H1 (cell line): ENCODE measurements at regions not wholly inside any gene's neighbourhood (a gene's known extent, or its start where the extent isn't known, plus 50 kb on each side); places are given as distances from the start of the nearest gene placed in this dataset.

ENCODE experiments used
- CTCF ChIA-PET: fragments of 300-600 bp; sonication (Branson Sonifier 250); formaldehyde crosslinking; loops from one replicate; lab custom pipeline; 2021; ENCODE audit not compliant: partially characterized antibody; lab: Charles Lee
- POLR2A ChIA-PET: fragments of 300-600 bp; sonication (Branson Sonifier 250); formaldehyde crosslinking; loops from one replicate; lab custom pipeline; 2021; ENCODE audit warnings: inconsistent platforms; ENCODE audit not compliant: partially characterized antibody; lab: Charles Lee
- DNase-seq, 2 experiments: peaks; one replicate each; pipeline versions ENCODE4 v3.0.0 to v3.0.0-alpha.2; 2010 to 2022; ENCODE audit warnings: low spot score in 2 of 2, low read depth in 1 of 2, mixed read lengths in 1 of 2
- FAIRE-seq: peaks from 2 replicates; lab custom pipeline; 2011; peaks lifted over from hg19 to GRCh38; lab: Jason Lieb, UNC
- H2AFZ ChIP-seq: 2 replicates; pipeline ENCODE4 v1.8.1; 2012; ENCODE audit warnings: low read length, inconsistent platforms
- H2AK5ac ChIP-seq: 2 replicates; pipeline ENCODE4 v1.6.1; 2013; ENCODE audit warnings: low read depth, low read length
- H2BK120ac ChIP-seq: replicated peaks from 2 replicates; pipeline ENCODE3; 2013; ENCODE audit warnings: low read depth, low read length, inconsistent platforms
- H2BK12ac ChIP-seq: 2 replicates; pipeline ENCODE4 v1.6.1; 2013; ENCODE audit warnings: low read depth, low read length
- H2BK15ac ChIP-seq: 2 replicates; pipeline ENCODE4 v1.6.1; 2013; ENCODE audit warnings: low read length
- H2BK20ac ChIP-seq: 2 replicates; pipeline ENCODE4 v1.6.1; 2013; ENCODE audit warnings: low read length
- H2BK5ac ChIP-seq: 2 replicates; pipeline ENCODE4 v1.6.1; 2013; ENCODE audit warnings: low read depth, low read length
- H3K14ac ChIP-seq: 2 replicates; pipeline ENCODE4 v1.6.1; 2013; ENCODE audit warnings: inconsistent platforms; ENCODE audit not compliant: insufficient read length
- H3K18ac ChIP-seq: 2 replicates; pipeline ENCODE4 v1.6.1; 2013; ENCODE audit warnings: low read length; ENCODE audit errors: extremely low read depth
- H3K23ac ChIP-seq: 2 replicates; pipeline ENCODE4 v1.6.1; 2013; ENCODE audit warnings: inconsistent platforms; ENCODE audit not compliant: insufficient read length
- H3K23me2 ChIP-seq: 2 replicates; pipeline ENCODE4 v1.6.1; 2013; ENCODE audit warnings: low read depth, low read length
- H3K27ac ChIP-seq: 2 replicates; pipeline ENCODE4 v1.6.1; 2011; ENCODE audit warnings: low read depth, low read length, inconsistent platforms
- H3K27me3 ChIP-seq, 4 experiments: replicated peaks in 1 of 4; 1 replicate in 1 of 4; 2 replicates in 3 of 4; pipeline versions ENCODE4 v1.6.1 to v1.8.1; 2011 to 2013; ENCODE audit warnings: low read length in 3 of 4, mild to moderate bottlenecking in 3 of 4, inconsistent platforms in 2 of 4, mixed read lengths in 2 of 4, moderate library complexity in 1 of 4; ENCODE audit not compliant: control insufficient read depth in 3 of 4, insufficient read depth in 3 of 4; ENCODE audit errors: extremely low read depth in 1 of 4
- H3K36me3 ChIP-seq, 4 experiments: 2 replicates each; pipeline versions ENCODE4 v1.6.1 to v1.8.1; 2011 to 2013; ENCODE audit warnings: mild to moderate bottlenecking in 4 of 4, low read length in 3 of 4, moderate library complexity in 2 of 4, control low read depth in 1 of 4, inconsistent platforms in 1 of 4; ENCODE audit not compliant: insufficient read depth in 4 of 4, control insufficient read depth in 2 of 4
- H3K4ac ChIP-seq: replicated peaks from 2 replicates; pipeline ENCODE3; 2013; ENCODE audit warnings: low read length, low read depth, mixed read lengths, inconsistent platforms; ENCODE audit not compliant: insufficient read length
- H3K4me1 ChIP-seq, 4 experiments: replicated peaks in 1 of 4; 1 replicate in 1 of 4; 2 replicates in 3 of 4; pipeline versions ENCODE4 v1.6.1 to v1.8.1; 2011 to 2013; ENCODE audit warnings: low read length in 3 of 4, inconsistent platforms in 2 of 4, mixed read lengths in 1 of 4; ENCODE audit not compliant: insufficient read depth in 4 of 4, control insufficient read depth in 3 of 4
- H3K4me2 ChIP-seq, 2 experiments: 2 replicates each; pipeline versions ENCODE4 v1.6.1 to v1.8.1; 2011 to 2013; ENCODE audit warnings: low read depth in 2 of 2, low read length in 2 of 2, control low read depth in 1 of 2, inconsistent platforms in 1 of 2, mild to moderate bottlenecking in 1 of 2; ENCODE audit not compliant: insufficient read depth in 1 of 2
- H3K4me3 ChIP-seq, 4 experiments: fragments of 200-600, 300-600 bp in 1 of 4; sonication (generic), shearing (Covaris generic), sonication (Bioruptor Twin) in 1 of 4; 2 replicates each; pipeline versions ENCODE4 v1.5.1 to v1.8.1; 2011 to 2016; ENCODE audit warnings: low read length in 4 of 4, low read depth in 3 of 4, control low read depth in 2 of 4, inconsistent platforms in 2 of 4, mild to moderate bottlenecking in 2 of 4, mixed read lengths in 1 of 4, moderate library complexity in 1 of 4; ENCODE audit not compliant: insufficient read depth in 2 of 4; ENCODE audit errors: extremely low read depth in 1 of 4
- H3K56ac ChIP-seq: replicated peaks from 2 replicates; pipeline ENCODE3; 2013; ENCODE audit warnings: low read depth, mild to moderate bottlenecking, mixed read lengths, low read length, inconsistent platforms; ENCODE audit not compliant: insufficient read length
- H3K79me1 ChIP-seq: 2 replicates; pipeline ENCODE4 v1.6.1; 2013; ENCODE audit warnings: low read depth, low read length, control low read depth
- H3K79me2 ChIP-seq, 2 experiments: 2 replicates each; pipeline versions ENCODE4 v1.6.1 to v1.8.1; 2012 to 2013; ENCODE audit warnings: low read length in 2 of 2, mild to moderate bottlenecking in 2 of 2, inconsistent platforms in 1 of 2; ENCODE audit not compliant: insufficient read depth in 2 of 2, control insufficient read depth in 1 of 2
- H3K9ac ChIP-seq, 4 experiments: replicated peaks in 1 of 4; 1 replicate in 1 of 4; 2 replicates in 3 of 4; pipeline versions ENCODE4 v1.6.1 to v1.8.1; 2011 to 2013; ENCODE audit warnings: low read depth in 3 of 4, low read length in 3 of 4, control low read depth in 2 of 4, mild to moderate bottlenecking in 2 of 4, moderate library complexity in 2 of 4, inconsistent platforms in 1 of 4; ENCODE audit errors: extremely low read depth in 1 of 4
- H3K9me3 ChIP-seq, 2 experiments: 2 replicates each; pipeline versions ENCODE4 v1.6.1 to v1.8.1; 2012 to 2013; ENCODE audit warnings: mild to moderate bottlenecking in 2 of 2, moderate library complexity in 2 of 2, control low read depth in 1 of 2, inconsistent platforms in 1 of 2, low read depth in 1 of 2, low read length in 1 of 2, mixed read lengths in 1 of 2; ENCODE audit not compliant: insufficient read depth in 2 of 2
- H4K20me1 ChIP-seq, 2 experiments: replicated peaks in 1 of 2; 2 replicates each; pipeline versions ENCODE3 to v1.8.1; 2011 to 2013; ENCODE audit warnings: inconsistent platforms in 2 of 2, low read length in 2 of 2, mild to moderate bottlenecking in 1 of 2; ENCODE audit not compliant: insufficient read depth in 2 of 2, control insufficient read depth in 1 of 2
- H4K5ac ChIP-seq: 2 replicates; pipeline ENCODE4 v1.6.1; 2013; ENCODE audit warnings: low read length, low read depth, mixed read lengths, inconsistent platforms; ENCODE audit not compliant: insufficient read length
- H4K8ac ChIP-seq: 2 replicates; pipeline ENCODE4 v1.8.0; 2013; ENCODE audit warnings: mild to moderate bottlenecking, moderate library complexity, low read length, inconsistent platforms; ENCODE audit not compliant: insufficient read depth; ENCODE audit errors: extremely low read depth
- H4K91ac ChIP-seq: replicated peaks from 2 replicates; pipeline ENCODE3; 2013; ENCODE audit warnings: low read length, mixed read lengths, inconsistent platforms; ENCODE audit not compliant: insufficient read length
- CTBP2 ChIP-seq: IDR thresholded peaks from 2 replicates; pipeline ENCODE4 v1.7.0; 2011; ENCODE audit warnings: borderline replicate concordance, mild to moderate bottlenecking, moderate library complexity, mixed read lengths, low read length; ENCODE audit not compliant: insufficient read depth, insufficient read length
- WGBS, 2 experiments: shearing (Covaris generic) in 1 of 2; methylation state at CpG; one replicate each; pipeline versions ENCODE4 v1.1.6 to v1.1.7; 2013 to 2015; ENCODE audit warnings: low lambda C conversion rate in 2 of 2, mixed read lengths in 2 of 2, inconsistent platforms in 1 of 2, low coverage in 1 of 2, missing lambda C conversion rate in 1 of 2; ENCODE audit not compliant: insufficient replicate concordance in 2 of 2, insufficient coverage in 1 of 2, insufficient read length in 1 of 2; ENCODE audit errors: extremely low coverage in 1 of 2, missing lambda C conversion rate in 1 of 2; 5-methylcytosine and 5-hydroxymethylcytosine counted together

DNA sequence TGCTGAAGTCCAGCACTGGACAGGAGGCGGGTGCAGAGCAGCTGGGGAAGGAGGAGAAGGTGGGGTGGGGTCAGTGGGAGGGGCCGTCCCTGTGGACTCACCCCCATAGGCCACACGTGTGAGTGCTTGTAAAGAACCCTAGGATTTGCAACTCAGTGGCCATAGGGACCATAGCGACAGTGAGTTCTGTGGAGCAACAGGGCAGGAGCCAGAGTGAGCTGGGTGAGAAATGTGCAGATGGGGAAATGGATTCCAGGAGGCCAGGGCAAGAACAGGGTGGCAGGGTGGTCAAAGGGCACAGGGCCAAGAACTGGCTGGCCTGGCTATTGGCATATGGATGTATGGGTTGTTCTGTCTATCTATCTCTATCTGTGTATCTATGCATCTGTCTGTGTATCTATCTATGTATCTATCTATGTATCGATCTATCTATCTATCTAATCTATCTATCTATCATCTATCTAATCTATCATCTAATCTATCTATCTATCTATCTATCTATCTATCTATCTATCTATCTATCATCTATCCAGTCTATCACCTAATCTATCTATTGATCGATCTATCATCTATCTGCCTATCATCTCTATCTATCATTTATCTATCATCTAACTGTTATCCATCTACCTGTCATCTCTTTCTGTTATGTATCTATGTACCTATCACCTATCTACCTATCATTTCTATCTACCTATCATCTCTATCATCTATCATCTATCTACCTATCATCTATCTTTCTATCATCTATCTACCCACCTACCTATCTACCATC lies 889.0 kb downstream of the TBC1D22A start:
- H3K36me3 ChIP-seq: no peaks in the 10 kb centered on the region; a peak in 1 of 8 replicates
- H2AK5ac ChIP-seq: no peak overlapping the region
- no peak overlapping the region for H2BK12ac ChIP-seq
- H2BK15ac ChIP-seq: no peak overlapping the region
- TF ChIP-seq CTBP2: no peak
- H3K23ac ChIP-seq: no peak overlapping the region
- H3K18ac ChIP-seq: no peak overlapping the region
- no peak overlapping the region for H2BK120ac ChIP-seq
- no peak overlapping the region for H2AFZ ChIP-seq
- WGBS, 2 experiments: 81% methylated on average over 5 of the region's 6 CpGs; no CpG with 5 or more reads in 1 of the 2 experiments
- no peak overlapping the region for H3K4ac ChIP-seq
- ChIA-PET POLR2A (no interaction called here), CTCF (interaction anchor here (0.6 kb wide), 1 partner anchor 27 kb away, joined by 3 read pairs; no protein-coding TSS in a partner anchor)
- H4K91ac ChIP-seq: no peak overlapping the region
- no peak overlapping the region for H3K14ac ChIP-seq
- H4K8ac ChIP-seq: no peak overlapping the region
- H3K23me2 ChIP-seq: peaks cover 17% of the 10 kb centered on the region; the same call in 1 of the 2 replicates
- 0 out of 2 replicates have a peak, but pooled peaks cover 3% of the 10 kb centered on the region for H3K79me1 ChIP-seq
- FAIRE-seq (no peak), DNase-seq (no peak)
- no peak overlapping the region for H2BK20ac ChIP-seq
- H3K4me1 ChIP-seq: no peaks in the 10 kb centered on the region
- no peak overlapping the region for H3K9ac ChIP-seq
- no peak overlapping the region for H3K4me3 ChIP-seq
- no peak overlapping the region for H2BK5ac ChIP-seq
- no peak overlapping the region for H3K56ac ChIP-seq
- 0 out of 7 replicates have a peak, but pooled peaks cover 0 to under 1% (median 0%) of the 10 kb centered on the region in 4 experiments for H3K27me3 ChIP-seq
- no peaks in the 10 kb centered on the region for H4K20me1 ChIP-seq
- no peak overlapping the region for H3K4me2 ChIP-seq
- no peak overlapping the region for H3K27ac ChIP-seq
- no peak overlapping the region for H4K5ac ChIP-seq
- peaks cover 0 to 3% of the 10 kb centered on the region in 2 experiments; a peak in 1 of 4 replicates for H3K9me3 ChIP-seq
- H3K79me2 ChIP-seq: peaks cover 0 to 7% of the 10 kb centered on the region in 2 experiments; a peak in 1 of 4 replicates
